Gastrocnemius medialis (tissue), 4 donors: ENCODE measurements at regions not wholly inside any gene's neighbourhood (a gene's known extent, or its start where the extent isn't known, plus 50 kb on each side); places are given as distances from the start of the nearest gene placed in this dataset.

Experiments
- CTCF ChIP-seq, 5 experiments: fragments of 450-650 bp in 3 of 5; fragments of 200-600 bp in 2 of 5; sonication (generic) in 2 of 5; IDR thresholded peaks in 4 of 5; conservative IDR thresholded peaks in 1 of 5; 1 replicate in 4 of 5; 2 replicates in 1 of 5; pipeline ENCODE4 v1.5.1; 2016 to 2019; ENCODE audit warnings: antibody characterized with exemption in 5 of 5, mild to moderate bottlenecking in 3 of 5, moderate library complexity in 3 of 5
- POLR2A ChIP-seq, 2 donors: fragments of 450-650 bp; IDR thresholded peaks; one replicate each; pipeline ENCODE4 v1.6.1; 2017; ENCODE audit warnings: antibody characterized with exemption in 2 of 2, mild to moderate bottlenecking in 2 of 2, moderate library complexity in 2 of 2

GRCh38 chr13:99821741-99822140 lies 149.8 kb downstream of the ZIC5 start:
- TF ChIP-seq CTCF (IDR thresholded peaks at IDR 0.05 in 4 of 5, conservative IDR thresholded peaks at IDR 0.05 in 1 of 5) (no peak), POLR2A (IDR thresholded peaks at IDR 0.05) (no peak)
